ENCODE measurements at regions not wholly inside any gene's neighbourhood (a gene's known extent, or its start where the extent isn't known, plus 50 kb on each side); places are given as distances from the start of the nearest gene placed in this dataset.

DNA sequence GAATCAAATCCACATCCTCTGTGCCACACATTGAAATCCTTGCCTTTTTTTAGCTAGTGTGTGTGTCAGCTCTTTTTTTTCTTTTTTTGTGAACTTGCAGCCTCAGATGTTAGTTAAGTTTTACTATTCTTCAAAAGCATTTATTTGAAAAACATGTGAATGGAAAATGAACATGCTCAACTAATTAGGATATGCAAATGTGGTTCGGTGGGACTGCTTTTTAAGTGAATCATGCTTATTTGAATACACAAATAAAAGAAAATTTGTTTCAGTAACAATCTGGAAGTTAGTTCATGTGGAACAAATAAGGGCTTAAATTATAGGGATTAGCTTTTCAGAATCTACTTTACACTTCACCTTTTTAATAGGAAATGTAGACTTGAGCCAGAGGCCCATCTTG is 751.5 kb upstream of the FAM241A start:
- no peak for TF ChIP-seq EP300 (IDR thresholded peaks at IDR 0.05)
- TF ChIP-seq, protein P1, sequence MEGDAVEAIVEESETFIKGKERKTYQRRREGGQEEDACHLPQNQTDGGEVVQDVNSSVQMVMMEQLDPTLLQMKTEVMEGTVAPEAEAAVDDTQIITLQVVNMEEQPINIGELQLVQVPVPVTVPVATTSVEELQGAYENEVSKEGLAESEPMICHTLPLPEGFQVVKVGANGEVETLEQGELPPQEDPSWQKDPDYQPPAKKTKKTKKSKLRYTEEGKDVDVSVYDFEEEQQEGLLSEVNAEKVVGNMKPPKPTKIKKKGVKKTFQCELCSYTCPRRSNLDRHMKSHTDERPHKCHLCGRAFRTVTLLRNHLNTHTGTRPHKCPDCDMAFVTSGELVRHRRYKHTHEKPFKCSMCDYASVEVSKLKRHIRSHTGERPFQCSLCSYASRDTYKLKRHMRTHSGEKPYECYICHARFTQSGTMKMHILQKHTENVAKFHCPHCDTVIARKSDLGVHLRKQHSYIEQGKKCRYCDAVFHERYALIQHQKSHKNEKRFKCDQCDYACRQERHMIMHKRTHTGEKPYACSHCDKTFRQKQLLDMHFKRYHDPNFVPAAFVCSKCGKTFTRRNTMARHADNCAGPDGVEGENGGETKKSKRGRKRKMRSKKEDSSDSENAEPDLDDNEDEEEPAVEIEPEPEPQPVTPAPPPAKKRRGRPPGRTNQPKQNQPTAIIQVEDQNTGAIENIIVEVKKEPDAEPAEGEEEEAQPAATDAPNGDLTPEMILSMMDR (IDR thresholded peaks at IDR 0.05), result no peak
